DND-41 (cell line): ENCODE measurements at regions not wholly inside any gene's neighbourhood (a gene's known extent, or its start where the extent isn't known, plus 50 kb on each side); places are given as distances from the start of the nearest gene placed in this dataset.

Source experiments
- ATAC-seq: fragments of 200-7000 bp; cut with Tn5 transposase; 3 replicates; pipeline ENCODE4 v1.9.1; 2021; ENCODE audit warnings: low read depth; ENCODE audit not compliant: insufficient read depth
- DNase-seq: peaks from one replicate; pipeline ENCODE4 v3.0.0-alpha.2; 2020
- H2AFZ ChIP-seq: 2 replicates; pipeline ENCODE4 v1.6.0; 2012; ENCODE audit warnings: low read depth, low read length
- H3K27ac ChIP-seq: 2 replicates; pipeline ENCODE4 v1.5.1; 2012; ENCODE audit warnings: low read length, inconsistent platforms
- H3K27me3 ChIP-seq: fragments of 200-600 bp; sonication (generic); 2 replicates; pipeline ENCODE4 v1.6.0; 2012; ENCODE audit warnings: low read length, mild to moderate bottlenecking, inconsistent platforms; ENCODE audit not compliant: insufficient read depth, poor library complexity
- H3K36me3 ChIP-seq: 2 replicates; pipeline ENCODE4 v1.5.1; 2012; ENCODE audit warnings: low read length, inconsistent platforms; ENCODE audit not compliant: insufficient read depth
- H3K4me1 ChIP-seq: 2 replicates; pipeline ENCODE4 v1.5.1; 2012; ENCODE audit warnings: mild to moderate bottlenecking, low read length; ENCODE audit not compliant: insufficient read depth
- H3K4me2 ChIP-seq: 2 replicates; pipeline ENCODE4 v1.6.0; 2012; ENCODE audit warnings: mild to moderate bottlenecking, moderate library complexity, low read length, inconsistent platforms; ENCODE audit not compliant: insufficient read depth
- H3K4me3 ChIP-seq, 2 experiments: fragments of 200-600 bp in 1 of 2; shearing (Covaris generic) in 1 of 2; 2 replicates each; pipeline ENCODE4 v1.5.1; 2012 to 2016; ENCODE audit warnings: inconsistent platforms in 2 of 2, low read length in 2 of 2, mild to moderate bottlenecking in 2 of 2, low read depth in 1 of 2, moderate library complexity in 1 of 2
- H3K79me2 ChIP-seq: 2 replicates; pipeline ENCODE4 v1.6.0; 2012; ENCODE audit warnings: low read length, inconsistent platforms; ENCODE audit not compliant: insufficient read depth
- H3K9ac ChIP-seq: 2 replicates; pipeline ENCODE4 v1.6.0; 2012; ENCODE audit warnings: low read depth, mild to moderate bottlenecking, inconsistent platforms, low read length, moderate library complexity
- H3K9me3 ChIP-seq: 2 replicates; pipeline ENCODE4 v1.5.1; 2012; ENCODE audit warnings: low read length, moderate library complexity, mild to moderate bottlenecking, inconsistent platforms; ENCODE audit not compliant: insufficient read depth, severe bottlenecking
- H4K20me1 ChIP-seq: 2 replicates; pipeline ENCODE4 v1.6.0; 2012; ENCODE audit warnings: low read length; ENCODE audit not compliant: insufficient read depth
- CTCF ChIP-seq: IDR thresholded peaks from 2 replicates; pipeline ENCODE4 v1.5.1; 2012; ENCODE audit warnings: borderline replicate concordance, low read length, moderate library complexity, mild to moderate bottlenecking; ENCODE audit not compliant: poor library complexity, severe bottlenecking; ENCODE audit errors: extremely low read depth
- EZH2 ChIP-seq: IDR thresholded peaks from 3 replicates; pipeline ENCODE4 v1.6.1; 2012; ENCODE audit warnings: borderline replicate concordance, low read depth, mild to moderate bottlenecking, moderate library complexity, low read length, inconsistent platforms; ENCODE audit not compliant: severe bottlenecking

DNA sequence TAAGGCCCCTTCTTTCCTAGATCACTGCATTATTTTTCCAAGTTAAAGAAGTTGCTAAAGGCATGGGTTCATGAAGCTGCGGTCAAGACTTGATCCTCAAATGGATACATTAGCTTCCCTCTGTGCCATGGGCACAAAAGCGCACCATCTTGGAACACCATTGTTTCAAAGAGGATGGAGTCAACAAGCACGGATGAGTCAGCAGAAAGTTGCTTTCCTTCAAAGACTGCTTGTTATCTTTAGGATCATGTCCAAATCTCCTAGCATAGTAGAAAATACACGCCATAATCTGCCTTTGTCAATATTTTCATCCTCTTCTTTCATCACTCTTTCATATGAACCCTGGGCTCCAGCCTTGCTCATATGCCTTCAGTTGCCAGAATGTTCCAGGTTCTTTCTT is 226.8 kb upstream of the GATB start:
- Histone ChIP-seq H2AFZ (no peak overlapping the region), H3K4me2 (no peak overlapping the region), H3K27ac (no peak overlapping the region)

DNA sequence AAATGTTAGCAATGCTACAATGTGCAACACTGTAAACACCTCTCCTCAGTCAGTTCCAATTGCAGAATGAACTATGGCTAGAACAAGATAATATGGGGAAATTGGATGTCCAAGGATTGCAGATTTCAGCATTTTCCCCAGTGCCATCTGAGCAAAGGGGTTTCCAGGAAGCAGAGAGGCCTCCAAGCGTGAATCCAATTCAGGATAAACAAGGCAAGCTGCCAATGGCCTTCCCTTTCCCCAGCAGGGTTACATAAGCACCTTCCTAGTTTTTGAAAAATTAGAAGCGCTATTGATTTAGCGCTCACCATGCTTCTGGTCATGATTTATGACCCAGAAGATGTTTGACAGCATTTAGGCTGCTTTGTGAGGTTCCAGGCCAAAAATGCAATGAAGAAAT is 223.0 kb upstream of the GATB start:
- ATAC-seq (no peak), DNase-seq (no peak)
- no peak overlapping the region for H3K4me2 ChIP-seq
- H3K27me3 ChIP-seq = no peaks in the 10 kb centered on the region
- no peaks in the 10 kb centered on the region for H3K36me3 ChIP-seq
- H3K27ac ChIP-seq = no peak overlapping the region
- H3K9ac ChIP-seq = no peak overlapping the region
- H2AFZ ChIP-seq = no peak overlapping the region
- TF ChIP-seq CTCF = no peak
- TF ChIP-seq EZH2 = no peak
- no peaks in the 10 kb centered on the region for H4K20me1 ChIP-seq
- no peaks in the 10 kb centered on the region for H3K4me1 ChIP-seq
- H3K79me2 ChIP-seq = no peaks in the 10 kb centered on the region
- no peak overlapping the region for H3K4me3 ChIP-seq
- peaks cover 9% of the 10 kb centered on the region for H3K9me3 ChIP-seq

More for the DNA sequence above, 226.8 kb upstream of the GATB start:
- no peak for ATAC-seq
- H4K20me1 ChIP-seq = no peaks in the 10 kb centered on the region
- peaks cover 26% of the 10 kb centered on the region for H3K4me1 ChIP-seq
- TF ChIP-seq EZH2 = no peak
- no peak for TF ChIP-seq CTCF
- no peaks in the 10 kb centered on the region for H3K79me2 ChIP-seq
- no peaks in the 10 kb centered on the region for H3K27me3 ChIP-seq
- H3K9me3 ChIP-seq = no peaks in the 10 kb centered on the region
- no peak overlapping the region for H3K9ac ChIP-seq
- H3K36me3 ChIP-seq = no peaks in the 10 kb centered on the region
- DNase-seq = no peak
- H3K4me3 ChIP-seq = no peak overlapping the region

GRCh38 chr4:151979819-151980218 is 219.0 kb upstream of the GATB start:
- H3K9me3 ChIP-seq = peaks cover 33% of the 10 kb centered on the region
- ATAC-seq = no peak
- H3K4me1 ChIP-seq = no peaks in the 10 kb centered on the region
- no peak overlapping the region for H3K27ac ChIP-seq
- no peaks in the 10 kb centered on the region for H3K36me3 ChIP-seq
- H3K9ac ChIP-seq = no peak overlapping the region
- no peaks in the 10 kb centered on the region for H3K79me2 ChIP-seq
- H4K20me1 ChIP-seq = no peaks in the 10 kb centered on the region
- H3K27me3 ChIP-seq = no peaks in the 10 kb centered on the region
- no peak overlapping the region for H2AFZ ChIP-seq
- TF ChIP-seq EZH2 = no peak
- no peak for TF ChIP-seq CTCF
- no peak overlapping the region for H3K4me2 ChIP-seq
- DNase-seq = no peak
- no peak overlapping the region for H3K4me3 ChIP-seq

DNA sequence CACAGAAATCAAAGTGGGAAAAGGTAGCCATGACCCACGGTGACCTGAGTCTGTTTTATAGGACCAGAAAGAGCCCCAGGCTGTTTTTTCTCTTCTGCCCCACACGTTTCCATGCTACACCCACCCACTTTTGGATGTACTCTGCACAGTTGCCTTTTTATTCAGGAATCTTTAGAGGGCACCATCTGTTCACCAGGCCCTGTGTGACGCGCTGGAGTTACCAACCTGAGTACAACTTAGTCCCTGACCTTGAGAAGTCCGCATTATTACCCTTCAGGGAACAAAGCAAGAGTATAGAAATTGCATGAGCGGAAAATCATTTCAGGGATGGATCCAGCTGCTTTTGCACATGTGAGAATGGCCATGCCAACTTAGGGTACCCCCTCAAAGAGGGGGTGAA is 207.8 kb upstream of the GATB start:
- no peaks in the 10 kb centered on the region for H3K79me2 ChIP-seq
- no peak overlapping the region for H3K4me2 ChIP-seq
- no peak for ATAC-seq

More for the DNA sequence above, 207.8 kb upstream of the GATB start:
- TF ChIP-seq EZH2 (no peak), CTCF (no peak)
- Histone ChIP-seq H4K20me1 (no peaks in the 10 kb centered on the region), H3K4me1 (no peaks in the 10 kb centered on the region), H3K27ac (no peak overlapping the region), H3K36me3 (no peaks in the 10 kb centered on the region), H3K9me3 (no peaks in the 10 kb centered on the region), H2AFZ (no peak overlapping the region), H3K27me3 (no peaks in the 10 kb centered on the region), H3K4me3 (no peak overlapping the region), H3K9ac (no peak overlapping the region)
- DNase-seq = no peak
